NCI-H446 treated with DMSO at 0.1 percent for 48 hours (cell line): ENCODE measurements at regions not wholly inside any gene's neighbourhood (a gene's known extent, or its start where the extent isn't known, plus 50 kb on each side); places are given as distances from the start of the nearest gene placed in this dataset.
A peak's percentile ranks its signal among the peaks of the same experiment; 100 is the strongest.

Experiments used
- DNase-seq: peaks from one replicate; lab custom pipeline; 2025; lab: John Stamatoyannopoulos, UW

DNA sequence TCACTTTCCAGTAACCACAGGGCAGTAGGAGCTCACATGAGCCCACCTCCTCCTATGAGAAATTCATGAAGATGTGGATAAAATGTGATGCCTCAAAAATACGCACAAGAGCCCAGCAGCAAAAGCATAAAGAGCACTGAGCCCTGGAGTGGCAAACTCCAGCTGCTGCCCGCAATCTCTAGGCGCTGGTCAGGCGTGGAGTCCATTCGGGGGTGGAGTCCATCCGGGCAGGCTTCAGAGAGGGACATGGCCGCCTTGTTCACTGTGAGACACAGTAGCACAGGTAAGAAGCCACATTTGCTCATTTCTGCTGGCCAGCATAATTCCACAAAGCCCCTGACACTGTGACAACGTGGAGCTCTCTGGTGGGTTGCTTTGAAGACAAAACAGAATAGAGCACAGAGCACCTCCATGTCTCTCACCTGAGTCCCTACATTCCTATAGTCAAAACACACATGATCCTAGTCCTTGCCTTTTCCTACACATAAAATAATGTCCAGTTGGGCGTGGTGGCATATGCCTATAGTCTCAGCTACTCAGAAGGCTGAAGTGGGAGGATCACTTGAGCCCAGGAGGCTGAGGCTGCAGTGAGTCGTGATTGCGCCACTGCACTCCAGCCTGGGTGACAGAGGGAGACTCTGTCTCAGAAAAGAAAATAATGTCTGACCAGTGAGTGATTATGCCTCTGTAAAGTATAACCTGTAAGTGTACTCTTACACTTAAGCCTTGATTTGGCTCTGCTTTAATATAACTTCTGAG is 365.2 kb downstream of the GADD45G start:
- DNase-seq: no peak

DNA sequence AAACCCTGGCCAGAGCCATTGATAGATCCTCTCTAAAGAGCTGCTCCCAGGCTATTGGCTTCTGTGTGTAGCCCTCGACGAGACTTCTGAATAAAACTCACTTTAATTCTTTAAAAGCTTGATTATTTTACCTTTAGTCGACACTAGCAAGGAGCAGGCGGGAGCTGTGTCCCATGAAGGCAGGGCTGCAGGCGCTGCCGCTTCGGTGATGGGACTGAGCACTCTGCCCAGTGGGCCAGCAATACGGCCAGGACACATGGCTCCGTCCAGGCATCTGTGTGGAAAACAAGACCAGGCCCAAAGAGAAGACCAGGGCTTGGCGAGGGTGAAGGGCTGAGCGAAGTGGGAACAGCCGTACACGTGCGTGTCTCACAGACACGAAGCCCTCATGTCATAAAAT is 365.9 kb downstream of the GADD45G start:
- DNase-seq: no peak

DNA sequence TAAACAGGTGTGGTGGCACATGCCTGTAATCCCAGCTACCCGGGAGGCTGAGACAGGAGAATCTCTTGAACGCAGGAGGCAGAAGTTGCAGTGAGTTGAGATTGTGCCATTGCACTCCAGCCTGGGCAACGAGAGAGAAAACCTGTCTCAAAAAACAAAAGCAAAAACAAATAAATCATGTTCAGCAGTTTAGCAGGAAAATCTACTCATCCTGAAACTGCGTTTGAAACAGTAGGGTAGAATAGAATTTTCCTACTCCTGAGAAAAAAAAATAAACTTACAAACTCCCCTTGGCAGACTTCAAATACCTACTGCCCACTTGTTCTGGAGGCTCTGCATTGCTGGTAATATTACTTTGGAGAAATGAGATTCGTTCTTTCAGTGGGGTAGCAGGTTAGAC is 367.7 kb downstream of the GADD45G start:
- DNase-seq: no peak

DNA sequence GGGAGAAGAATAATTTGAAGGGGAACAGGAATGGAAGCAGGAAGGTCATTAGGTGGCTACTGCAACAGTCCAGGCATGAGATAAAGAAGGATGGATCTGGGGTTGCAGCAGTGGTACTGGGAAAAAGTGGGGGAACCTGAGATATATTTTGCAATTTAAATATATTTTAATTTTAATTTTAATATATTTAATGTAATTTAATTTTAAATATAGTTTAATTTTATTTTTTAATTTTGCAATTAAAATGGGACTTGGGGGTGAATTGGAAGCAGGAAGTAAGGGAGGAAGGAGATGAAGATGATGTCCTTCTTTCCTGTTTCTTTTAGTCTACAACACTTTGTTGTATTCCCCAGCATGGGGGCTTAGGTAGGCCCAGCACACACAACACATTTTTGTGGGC is 369.8 kb downstream of the GADD45G start:
- DNase-seq: no peak

DNA sequence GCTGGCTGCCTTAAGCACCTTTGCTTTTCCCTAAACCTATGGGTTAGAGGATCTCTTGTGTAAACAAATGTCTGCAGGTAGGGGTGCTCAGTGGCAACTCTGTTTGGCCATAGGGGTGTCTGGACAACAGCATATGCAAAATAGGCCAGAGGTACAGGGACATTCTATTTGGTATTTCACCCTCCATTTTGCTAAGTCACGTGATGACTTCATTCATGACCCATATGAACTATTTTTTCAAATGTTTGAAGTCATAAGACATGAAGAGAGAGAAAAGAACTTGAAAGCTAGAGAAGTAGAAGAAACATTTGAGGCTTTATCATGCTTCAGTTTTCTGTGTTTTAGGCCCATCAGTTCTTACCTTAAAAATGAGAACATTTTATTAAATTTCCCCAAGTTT is 370.2 kb downstream of the GADD45G start:
- no peak for DNase-seq

DNA sequence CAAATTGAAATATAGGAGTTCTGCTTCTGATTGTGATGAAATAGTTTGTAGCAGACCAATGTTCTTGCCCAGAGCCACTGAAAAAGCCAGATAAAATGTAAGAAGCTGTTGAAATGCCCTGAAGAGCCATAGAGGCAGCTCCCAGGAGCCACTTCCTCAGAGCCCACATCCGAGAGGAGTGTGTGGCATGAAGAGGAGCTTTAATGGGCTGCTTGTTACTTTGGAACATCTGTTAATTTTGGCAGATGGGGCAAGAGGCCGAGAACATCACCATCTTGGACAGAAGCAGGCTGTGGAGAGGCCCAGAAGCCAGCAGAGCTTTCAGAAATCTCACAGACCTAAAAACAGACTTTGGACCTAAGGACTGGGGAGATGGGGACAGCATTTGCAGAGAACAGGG is 370.8 kb downstream of the GADD45G start:
- DNase-seq: peak; percentile 6

DNA sequence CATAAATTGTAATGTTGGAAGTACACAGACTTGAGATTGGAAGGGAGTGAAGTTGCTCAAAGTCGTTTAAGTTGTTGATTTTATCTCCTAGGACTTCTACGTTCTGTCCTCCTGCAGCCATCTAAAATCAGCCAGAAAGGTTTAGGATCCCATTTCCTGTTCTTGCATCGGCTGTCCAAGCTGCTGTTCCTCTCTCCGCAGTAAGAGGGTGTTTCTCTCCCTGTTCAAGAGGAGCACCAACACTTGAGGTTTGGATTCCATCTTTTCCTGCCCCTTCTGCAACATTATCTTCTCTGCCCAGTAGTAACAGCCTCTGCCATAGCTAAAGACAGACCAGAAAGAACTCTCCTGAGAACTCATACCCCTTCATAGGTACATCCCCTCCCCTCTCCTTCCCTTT is 373.4 kb downstream of the GADD45G start:
- DNase-seq: no peak

DNA sequence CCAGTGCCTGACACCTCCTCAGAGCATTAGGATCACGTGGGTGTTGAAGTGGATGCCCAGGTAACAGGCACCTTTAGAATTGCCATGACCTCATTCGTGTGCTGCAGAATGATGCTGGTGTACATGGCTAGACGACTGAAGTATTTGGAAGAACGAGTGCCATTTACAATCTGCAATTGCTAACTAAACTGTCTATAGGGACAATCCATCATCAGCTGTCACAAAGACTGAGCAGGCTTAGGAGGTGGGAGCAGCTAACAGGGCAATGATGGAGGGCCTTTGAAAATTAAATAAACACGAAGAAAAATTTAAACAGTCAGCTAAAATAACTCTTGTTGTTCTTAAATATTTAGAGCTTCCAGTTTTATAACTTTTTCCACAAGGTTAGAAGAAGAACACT is 375.8 kb downstream of the GADD45G start:
- no peak for DNase-seq

DNA sequence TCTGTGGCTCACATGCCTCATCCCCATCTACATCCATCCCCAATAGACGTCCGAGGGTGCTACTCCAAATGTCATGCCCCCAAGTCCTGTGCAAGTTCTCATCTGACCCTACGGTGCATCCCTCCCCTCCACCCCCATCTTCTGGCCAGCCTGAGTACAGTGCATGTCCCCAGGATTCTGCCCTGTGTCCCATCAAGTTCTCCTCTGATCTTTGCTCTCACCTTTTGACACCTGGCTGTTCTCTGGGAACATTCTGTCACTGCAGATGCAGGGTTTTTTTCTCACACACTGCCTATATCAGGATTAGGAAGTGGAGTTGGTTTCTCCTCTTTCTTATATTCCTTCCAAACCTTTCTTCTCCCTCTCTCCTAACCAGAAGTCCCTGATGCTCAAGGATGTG is 377.2 kb downstream of the GADD45G start:
- DNase-seq: no peak

DNA sequence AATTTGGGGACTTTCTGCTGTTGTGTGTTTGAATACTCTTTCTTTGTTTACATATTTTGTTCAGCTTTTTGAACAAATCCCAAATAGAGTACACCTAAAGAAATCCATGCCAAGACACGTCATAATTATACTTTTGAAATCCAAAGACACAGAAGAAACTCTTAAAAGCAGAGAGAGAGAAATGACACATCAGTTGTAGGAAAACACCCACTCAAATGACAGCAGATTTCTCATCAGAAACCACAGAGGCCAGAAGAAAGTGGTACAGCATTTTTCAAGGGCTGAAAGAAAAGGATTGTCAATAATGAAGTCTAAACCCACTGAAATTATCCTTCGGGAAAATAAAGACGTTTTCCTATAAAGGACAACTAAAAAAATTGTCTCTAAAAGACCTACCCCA is 378.6 kb downstream of the GADD45G start:
- no peak for DNase-seq

DNA sequence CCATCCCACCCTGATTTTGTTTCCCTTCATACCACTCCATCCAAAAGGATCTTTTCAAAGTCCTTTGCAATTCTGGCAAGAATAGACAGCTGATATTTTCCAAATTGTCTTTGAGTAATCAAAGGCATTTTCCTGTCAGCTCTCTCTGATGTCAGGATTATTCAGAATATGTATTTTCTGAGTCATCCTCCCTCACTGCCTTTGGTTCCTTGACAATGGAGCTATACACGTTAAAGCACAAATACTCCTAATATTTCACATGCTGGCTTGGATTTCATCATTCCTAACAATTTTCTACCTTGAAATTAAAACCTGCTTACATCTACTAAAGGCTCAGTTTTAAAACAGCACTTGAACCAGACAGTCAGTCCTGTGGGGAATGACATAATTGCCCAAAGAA is 379.4 kb downstream of the GADD45G start:
- DNase-seq: no peak

DNA sequence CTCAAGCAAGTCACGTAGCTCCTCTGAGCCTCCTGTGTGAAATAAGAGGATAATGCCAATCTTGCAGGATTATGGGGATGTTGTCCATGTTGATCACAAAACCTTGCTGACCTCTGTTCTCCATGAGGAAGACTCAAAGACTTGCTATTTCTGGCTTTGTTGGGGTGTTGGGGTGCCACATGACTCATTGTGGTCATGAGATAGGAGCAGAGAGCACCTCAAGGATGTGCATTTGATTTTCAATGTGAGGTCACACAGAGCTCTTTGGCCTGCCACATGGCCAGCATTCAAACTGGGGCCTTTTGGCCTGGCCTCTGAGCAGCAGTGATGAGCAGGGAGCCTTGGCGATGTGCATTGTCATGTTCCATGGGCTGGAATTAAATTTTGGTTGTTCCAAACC is 380.3 kb downstream of the GADD45G start:
- DNase-seq: no peak

DNA sequence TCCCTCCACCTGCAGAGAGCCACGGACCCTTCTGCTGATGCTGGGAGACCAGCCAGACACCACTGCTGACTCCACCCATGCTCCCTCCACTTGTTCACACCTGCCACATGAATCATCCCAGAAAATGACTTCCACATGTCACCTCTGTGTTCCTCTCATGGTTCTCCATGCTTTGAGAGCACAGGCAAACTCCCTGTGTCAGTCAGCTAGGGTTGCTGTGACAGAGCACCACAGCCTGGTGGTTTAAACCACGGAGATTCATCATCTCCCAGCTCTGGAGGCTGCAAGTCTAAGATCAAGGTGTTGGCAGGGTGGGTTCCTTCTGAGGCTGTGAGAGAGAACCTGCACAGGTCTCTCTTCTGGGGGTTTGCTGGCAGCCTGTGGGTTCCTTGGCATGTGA is 381.4 kb downstream of the GADD45G start:
- DNase-seq: no peak

DNA sequence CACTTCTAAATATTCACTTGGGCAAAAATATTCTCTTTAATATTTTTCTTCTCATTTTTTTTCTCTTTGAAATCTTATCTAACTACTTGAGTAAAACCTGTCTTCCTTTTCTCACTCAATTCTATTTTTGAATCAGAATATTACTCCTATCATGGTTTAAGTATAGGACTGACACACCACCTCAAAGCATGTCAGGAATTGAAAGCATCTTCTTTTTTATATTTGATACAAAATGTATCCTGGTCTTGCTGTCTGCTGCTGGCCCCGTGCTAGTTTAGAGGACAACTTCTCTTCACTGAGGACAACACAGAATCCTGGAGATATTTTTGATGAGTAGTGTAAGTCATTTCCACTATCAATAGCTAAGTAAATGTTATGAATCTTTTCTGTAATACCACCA is 383.6 kb downstream of the GADD45G start:
- DNase-seq: no peak

DNA sequence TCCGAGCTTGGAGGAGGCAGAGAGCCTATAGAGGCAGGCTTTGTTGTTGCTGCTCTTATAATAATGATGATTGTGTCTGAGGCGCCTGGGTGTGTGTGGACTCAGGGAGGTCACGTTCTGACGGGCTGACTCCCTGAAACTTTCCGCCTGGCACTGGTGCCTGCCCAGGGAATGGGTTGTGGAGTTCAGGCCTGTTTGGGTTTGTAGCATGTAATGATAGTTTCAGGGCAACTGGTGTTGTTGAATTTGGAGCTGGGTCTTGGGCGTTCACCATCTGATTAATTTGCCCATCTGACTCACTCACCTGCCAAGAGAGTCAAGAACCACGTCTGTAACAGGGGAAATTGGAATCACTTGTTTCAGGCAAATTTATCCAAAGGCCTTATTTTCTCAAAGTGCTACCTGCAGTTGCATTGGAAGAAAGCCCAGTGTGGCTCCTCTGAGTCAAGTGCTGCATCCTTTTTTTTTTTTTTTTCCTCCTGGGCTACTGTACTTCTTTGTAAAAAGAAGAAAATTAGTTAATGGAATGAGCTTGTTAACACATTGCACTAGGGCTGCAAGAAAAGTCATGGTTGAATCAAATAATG is 386.5 kb downstream of the GADD45G start:
- DNase-seq: peak; percentile 55

DNA sequence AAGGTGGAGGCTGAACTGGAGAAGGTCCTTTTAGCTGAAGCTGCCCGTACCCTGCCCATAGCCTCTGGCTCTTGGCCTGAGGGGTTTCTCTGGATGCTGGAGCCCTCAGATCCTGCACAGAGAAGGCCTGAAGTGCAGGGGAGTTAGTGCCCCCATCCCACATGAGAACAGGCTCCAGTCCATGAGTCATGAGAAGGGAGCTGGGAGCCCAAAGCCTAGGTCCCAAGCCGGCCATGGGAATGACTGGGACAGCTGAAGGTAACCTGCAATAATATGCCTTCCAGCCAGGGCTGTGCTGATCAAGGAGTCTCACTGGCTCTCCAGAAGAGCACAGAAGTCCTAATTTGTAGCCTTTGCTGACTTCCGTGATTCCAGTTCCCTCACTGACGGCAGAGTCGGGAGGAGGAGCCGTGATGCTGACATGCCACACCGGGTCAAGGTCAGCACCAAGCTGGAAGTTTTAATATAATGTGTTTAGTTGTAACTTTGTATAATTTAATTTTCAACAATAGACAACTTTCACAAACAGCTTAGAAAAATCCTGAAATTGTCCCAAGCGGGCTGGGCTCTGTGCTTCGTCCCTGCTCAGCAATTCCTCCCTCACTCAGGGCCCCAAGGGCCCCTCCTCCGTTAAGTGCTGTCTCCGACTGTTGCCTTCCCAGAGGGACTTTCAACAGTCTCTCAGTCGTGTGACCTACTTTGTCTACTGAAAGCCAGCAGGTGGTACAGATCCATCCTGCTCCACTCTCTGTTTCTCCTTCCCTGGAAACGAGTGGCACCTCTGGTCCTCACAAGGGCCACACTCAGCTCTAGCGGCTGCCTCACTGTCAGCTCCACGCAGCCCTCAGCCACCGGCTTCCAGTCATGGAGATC is 387.8 kb downstream of the GADD45G start:
- DNase-seq: no peak

DNA sequence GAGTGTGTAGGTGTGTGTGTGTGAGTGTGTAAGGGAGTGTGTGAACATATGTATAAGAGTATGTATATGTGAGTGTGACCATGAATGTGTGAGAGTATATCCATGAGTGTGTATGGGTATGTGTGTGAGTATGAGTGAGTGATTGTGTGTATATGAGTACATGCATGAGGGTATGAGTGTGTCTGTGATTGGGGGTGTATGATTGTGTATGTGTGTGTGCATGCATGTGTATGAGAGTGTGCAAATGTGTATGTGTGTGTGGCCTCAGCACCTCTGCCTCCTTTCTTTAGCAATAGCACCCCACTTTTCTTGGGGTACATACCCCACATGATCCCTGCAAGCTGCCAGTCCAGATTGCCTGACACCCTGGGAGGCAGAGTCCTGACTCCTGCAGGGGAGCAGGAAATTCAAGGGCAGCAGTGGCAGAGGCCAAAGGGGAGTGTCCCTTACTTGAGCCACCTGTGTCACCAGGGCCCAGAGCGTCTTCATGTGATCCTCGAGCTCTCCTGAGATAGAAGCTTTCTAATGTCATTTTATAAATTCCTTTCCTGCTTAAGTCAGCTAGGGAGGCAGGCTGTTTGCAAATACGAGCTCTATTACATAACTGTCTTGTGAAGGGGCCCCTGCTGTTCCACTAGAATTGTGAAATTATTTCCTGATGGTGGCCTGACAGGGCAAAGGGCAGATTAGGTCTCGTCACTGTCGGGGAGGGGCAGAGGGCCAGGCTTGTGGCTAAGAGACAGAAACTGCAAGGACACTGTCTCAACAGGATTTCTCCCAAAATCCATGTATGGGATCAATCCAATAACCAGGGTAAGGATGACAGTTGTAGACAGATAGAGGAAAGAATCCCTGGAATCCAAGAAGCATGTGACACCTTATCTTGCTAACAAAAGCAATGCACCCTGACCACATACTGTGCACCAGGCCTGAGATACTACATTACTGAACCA is 389.1 kb downstream of the GADD45G start:
- no peak for DNase-seq

DNA sequence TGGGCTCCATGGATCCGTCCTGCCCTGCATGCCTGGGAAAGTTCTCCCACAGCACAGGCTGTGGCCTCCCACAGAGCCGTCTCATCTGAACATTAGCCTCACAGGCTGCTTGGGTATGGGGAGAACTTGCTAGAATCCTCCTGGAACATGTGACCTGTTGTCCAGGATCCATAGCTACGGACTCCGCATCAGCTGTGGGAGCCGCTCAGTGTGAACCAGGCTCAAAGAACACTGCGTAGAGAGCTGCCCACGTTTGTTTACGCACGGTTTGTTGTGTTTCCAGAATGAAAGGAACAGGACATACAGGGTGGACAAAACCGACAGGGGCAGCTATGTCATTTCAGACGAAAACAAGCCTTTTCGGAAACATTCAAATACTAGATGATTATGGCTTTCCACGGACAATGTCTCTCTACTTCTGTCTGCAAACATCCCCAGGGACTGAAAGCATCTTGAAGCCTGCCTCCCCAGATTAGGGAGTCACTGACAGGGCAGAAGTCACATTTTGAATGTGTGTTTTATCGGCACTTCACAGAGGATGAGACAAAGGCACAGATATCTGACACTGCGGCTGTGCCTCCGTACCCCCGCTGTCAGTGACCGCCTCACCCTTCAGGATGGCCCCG is 390.3 kb downstream of the GADD45G start:
- DNase-seq: no peak

DNA sequence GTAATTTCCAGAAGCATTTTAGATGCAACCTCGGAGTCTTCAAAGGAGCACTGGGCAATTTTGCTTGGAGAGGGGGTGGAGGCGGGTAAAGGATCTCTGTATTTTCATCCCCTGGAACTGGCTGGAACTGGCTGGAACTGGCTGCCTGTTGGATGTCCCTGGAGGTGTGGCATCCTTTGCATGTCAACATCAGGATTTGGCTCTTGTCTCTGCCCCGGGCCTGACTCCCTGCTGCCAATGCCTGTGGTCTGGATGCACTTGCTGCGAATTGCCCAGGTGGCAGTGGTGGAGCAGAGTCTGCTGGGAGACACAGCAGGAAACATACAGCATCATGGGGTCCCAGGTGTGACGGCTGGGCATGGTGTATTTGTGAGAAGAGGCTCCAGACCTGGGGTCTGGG is 391.3 kb downstream of the GADD45G start:
- no peak for DNase-seq

DNA sequence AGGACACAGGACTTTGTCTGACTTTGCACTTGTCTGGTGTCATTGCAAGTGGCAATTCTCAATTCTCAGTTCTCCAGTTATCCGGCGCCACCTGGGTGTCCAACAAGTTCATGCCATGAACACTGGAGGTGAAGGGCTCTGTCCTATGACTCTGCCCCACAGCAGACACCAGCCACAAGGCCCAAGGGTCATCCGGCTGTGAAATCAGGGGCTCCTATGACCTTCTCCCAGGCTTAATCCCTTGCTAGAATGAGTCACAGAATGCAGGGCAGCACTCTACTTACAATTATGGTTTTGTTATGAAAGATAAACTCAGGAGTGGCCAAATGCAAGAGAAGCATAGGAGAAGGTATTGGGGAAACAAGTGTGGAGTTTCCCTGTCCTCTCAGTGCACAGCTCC is 392.0 kb downstream of the GADD45G start:
- DNase-seq: no peak

DNA sequence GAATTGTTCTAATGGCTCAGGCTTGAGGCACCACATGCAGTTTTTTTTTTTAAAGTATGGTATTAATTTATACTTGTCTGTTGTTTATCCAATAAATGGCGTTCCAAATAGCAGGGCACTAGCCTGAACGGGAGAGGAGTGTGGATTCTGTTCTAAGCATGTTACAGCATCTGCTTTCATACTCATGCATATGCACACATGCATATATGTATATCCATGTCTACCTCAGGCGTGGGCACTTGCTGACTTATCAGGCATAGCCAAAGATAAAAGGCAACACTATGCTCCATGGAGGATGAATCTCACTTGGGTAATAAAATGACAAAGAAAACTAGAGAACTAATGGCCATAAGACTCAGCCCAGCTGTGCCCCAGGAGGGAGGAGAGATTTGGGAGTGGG is 393.8 kb downstream of the GADD45G start:
- no peak for DNase-seq

DNA sequence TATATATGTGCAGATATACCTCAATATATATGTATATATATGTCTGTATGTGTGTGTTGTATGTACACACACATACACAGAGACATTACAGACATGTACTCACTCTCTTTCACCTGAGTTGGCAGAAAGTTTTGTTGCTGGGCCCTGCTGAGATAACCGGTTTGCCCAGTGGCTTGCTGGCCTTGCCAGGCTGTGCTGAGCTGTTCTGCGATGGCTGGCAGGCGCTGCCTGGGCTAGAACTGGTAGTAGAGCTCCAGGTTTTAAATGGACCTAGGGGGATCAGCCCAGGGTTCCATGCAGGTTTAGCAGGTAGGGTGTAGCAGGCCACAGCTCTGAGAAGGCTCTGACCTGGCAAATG is 394.3 kb downstream of the GADD45G start:
- DNase-seq: no peak
